ENCODE measurements at regions not wholly inside any gene's neighbourhood (a gene's known extent, or its start where the extent isn't known, plus 50 kb on each side); places are given as distances from the start of the nearest gene placed in this dataset.

DNA sequence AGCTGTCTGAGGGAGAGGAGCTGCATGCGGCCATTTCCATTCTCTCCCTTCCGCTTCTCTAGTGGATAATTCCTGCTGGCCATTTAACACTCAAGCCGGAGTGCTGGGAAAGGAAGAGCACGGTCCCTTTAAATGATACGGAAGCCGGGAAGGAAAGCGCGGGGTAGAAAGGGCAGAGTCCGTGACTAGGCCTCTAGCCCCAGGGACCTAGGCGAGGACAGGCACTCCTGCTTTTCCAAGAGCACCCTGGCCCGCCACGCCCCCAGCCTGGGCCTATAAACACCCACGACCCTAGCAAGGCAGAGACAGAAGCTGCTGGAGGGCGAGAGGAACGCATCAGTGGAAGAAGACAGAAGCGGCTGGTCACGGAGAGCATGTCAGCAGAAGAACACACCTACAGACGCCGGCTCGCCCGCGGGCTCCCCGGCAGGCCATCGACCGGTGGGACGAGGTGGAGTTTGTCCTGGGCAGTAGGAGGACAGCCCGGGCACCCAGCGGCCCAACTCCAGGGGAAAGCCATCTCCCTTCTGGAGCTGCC is 1206.6 kb upstream of the TMEM132C start:
- Histone ChIP-seq H3K36me3 (ENCODE audit: insufficient read depth, low read length) (no peaks in the 10 kb centered on the region), H2AFZ (ENCODE audit: low read length) (no peak overlapping the region), H4K20me1 (ENCODE audit: insufficient read depth, low read length) (no peaks in the 10 kb centered on the region), H3K9me2 (ENCODE audit: insufficient read depth, low read length) (no peaks in the 10 kb centered on the region), H3K4me1 (ENCODE audit: insufficient read depth, low read length, poor library complexity, severe bottlenecking) (no peaks in the 10 kb centered on the region), H3K4me2 (ENCODE audit: low read length) (no peak overlapping the region), H3K27ac (ENCODE audit: low read depth, low read length, poor library complexity, severe bottlenecking) (no peak overlapping the region), H3K4me3 (ENCODE audit: low read depth, low read length, poor library complexity, severe bottlenecking) (no peak overlapping the region), H3K79me2 (ENCODE audit: insufficient read depth, low read depth, low read length) (no peaks in the 10 kb centered on the region), H3K9me3 (ENCODE audit: low read length) (no peaks in the 10 kb centered on the region)
- CTCF ChIA-PET (ENCODE audit: unreplicated experiment): no interaction called here
- DNase-seq (ENCODE audit: low spot score): no peak
- intact Hi-C loops (cut with micrococcal nuclease; ENCODE audit: unreplicated experiment): no loop called here
- POLR2A ChIA-PET: no interaction called here
- BruUV-seq (replicated peaks): no TSS peak
- no peak for TF ChIP-seq EZH2phosphoT487 (IDR thresholded peaks at IDR 0.05; ENCODE audit: borderline replicate concordance, low read depth, low read length)
- TF ChIP-seq, protein P1, sequence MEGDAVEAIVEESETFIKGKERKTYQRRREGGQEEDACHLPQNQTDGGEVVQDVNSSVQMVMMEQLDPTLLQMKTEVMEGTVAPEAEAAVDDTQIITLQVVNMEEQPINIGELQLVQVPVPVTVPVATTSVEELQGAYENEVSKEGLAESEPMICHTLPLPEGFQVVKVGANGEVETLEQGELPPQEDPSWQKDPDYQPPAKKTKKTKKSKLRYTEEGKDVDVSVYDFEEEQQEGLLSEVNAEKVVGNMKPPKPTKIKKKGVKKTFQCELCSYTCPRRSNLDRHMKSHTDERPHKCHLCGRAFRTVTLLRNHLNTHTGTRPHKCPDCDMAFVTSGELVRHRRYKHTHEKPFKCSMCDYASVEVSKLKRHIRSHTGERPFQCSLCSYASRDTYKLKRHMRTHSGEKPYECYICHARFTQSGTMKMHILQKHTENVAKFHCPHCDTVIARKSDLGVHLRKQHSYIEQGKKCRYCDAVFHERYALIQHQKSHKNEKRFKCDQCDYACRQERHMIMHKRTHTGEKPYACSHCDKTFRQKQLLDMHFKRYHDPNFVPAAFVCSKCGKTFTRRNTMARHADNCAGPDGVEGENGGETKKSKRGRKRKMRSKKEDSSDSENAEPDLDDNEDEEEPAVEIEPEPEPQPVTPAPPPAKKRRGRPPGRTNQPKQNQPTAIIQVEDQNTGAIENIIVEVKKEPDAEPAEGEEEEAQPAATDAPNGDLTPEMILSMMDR (conservative IDR thresholded peaks at IDR 0.05; ENCODE audit: low read length): no peak

DNA sequence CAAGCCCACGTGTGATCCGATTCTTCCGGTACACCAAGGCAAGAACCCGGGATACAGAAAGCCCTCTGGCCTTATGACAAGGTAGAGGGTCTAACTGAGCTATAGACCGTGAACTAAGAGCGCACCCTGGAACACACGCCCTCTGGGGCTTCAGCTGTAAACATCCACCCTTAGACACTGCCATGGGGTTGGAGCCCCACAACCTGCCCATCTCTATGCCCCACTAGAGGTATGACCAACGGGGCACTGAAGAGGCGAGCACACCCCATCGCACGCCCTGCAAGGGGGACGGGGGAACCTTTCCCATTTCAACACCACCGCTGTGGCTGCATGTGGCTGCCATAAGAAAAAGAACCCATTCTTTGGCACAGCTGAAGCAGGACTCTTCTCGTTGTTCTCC is 1206.0 kb upstream of the TMEM132C start:
- no peaks in the 10 kb centered on the region for H3K79me2 ChIP-seq (ENCODE audit: insufficient read depth, low read depth, low read length)
- no TSS peak for BruUV-seq (replicated peaks)
- intact Hi-C loops (cut with micrococcal nuclease; ENCODE audit: unreplicated experiment): no loop called here

DNA sequence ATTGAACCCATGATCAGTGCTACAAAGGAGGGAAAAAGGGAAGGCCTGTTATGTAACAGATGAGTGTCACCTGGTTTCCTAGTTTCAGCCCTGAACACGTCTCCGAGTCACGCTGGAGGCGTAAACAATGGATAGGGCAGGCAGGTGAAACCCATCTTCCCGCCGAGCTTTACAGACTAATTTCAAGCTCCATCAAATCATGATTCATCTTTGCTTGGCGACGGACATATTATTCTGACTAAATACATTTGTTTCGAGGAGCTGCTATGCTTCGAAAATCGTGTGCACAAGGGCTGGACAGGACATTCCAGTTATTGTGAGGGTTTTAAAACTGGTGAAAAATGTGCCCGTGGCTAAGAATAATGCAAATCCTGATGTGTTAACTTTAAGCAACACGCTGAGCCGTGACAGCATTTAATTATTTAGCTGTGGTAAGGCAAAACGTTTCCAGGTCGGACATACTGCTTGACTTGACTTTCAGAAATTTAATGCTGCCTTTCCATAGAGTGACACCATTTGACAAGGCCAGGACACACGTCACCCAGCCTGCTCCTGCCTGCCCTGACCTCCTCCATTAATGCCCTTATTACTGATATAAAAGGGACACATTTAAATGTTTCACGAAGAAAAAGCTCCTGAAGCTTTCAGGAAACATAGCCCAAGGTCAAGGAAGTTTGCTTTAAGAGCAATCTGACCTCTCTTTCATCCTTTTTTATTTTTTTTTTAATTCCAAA is 1203.5 kb upstream of the TMEM132C start:
- intact Hi-C loops (cut with micrococcal nuclease; ENCODE audit: unreplicated experiment): no loop called here
- Histone ChIP-seq H4K20me1 (ENCODE audit: insufficient read depth, low read length) (no peaks in the 10 kb centered on the region), H3K4me3 (ENCODE audit: low read depth, low read length, poor library complexity, severe bottlenecking) (no peak overlapping the region), H3K4me1 (ENCODE audit: insufficient read depth, low read length, poor library complexity, severe bottlenecking) (no peaks in the 10 kb centered on the region), H3K79me2 (ENCODE audit: insufficient read depth, low read depth, low read length) (no peaks in the 10 kb centered on the region), H3K9me2 (ENCODE audit: insufficient read depth, low read length) (no peaks in the 10 kb centered on the region), H2AFZ (ENCODE audit: low read length) (no peak overlapping the region), H3K36me3 (ENCODE audit: insufficient read depth, low read length) (no peaks in the 10 kb centered on the region), H3K4me2 (ENCODE audit: low read length) (no peak overlapping the region), H3K27ac (ENCODE audit: low read depth, low read length, poor library complexity, severe bottlenecking) (no peak overlapping the region), H3K9me3 (ENCODE audit: low read length) (no peaks in the 10 kb centered on the region)
- TF ChIP-seq, protein P1 (conservative IDR thresholded peaks at IDR 0.05; ENCODE audit: low read length): no peak
- TF ChIP-seq EZH2phosphoT487 (IDR thresholded peaks at IDR 0.05; ENCODE audit: borderline replicate concordance, low read depth, low read length): no peak
- DNase-seq (ENCODE audit: low spot score): no peak
- BruUV-seq (replicated peaks): no TSS peak
- CTCF ChIA-PET (ENCODE audit: unreplicated experiment): no interaction called here
- POLR2A ChIA-PET: no interaction called here

More for the DNA sequence above, 1206.0 kb upstream of the TMEM132C start:
- no peak overlapping the region for H2AFZ ChIP-seq (ENCODE audit: low read length)
- no peak overlapping the region for H3K27ac ChIP-seq (ENCODE audit: low read depth, low read length, poor library complexity, severe bottlenecking)
- TF ChIP-seq EZH2phosphoT487 (IDR thresholded peaks at IDR 0.05; ENCODE audit: borderline replicate concordance, low read depth, low read length): no peak
- TF ChIP-seq, protein P1 (conservative IDR thresholded peaks at IDR 0.05; ENCODE audit: low read length): no peak
- CTCF ChIA-PET (ENCODE audit: unreplicated experiment): no interaction called here
- POLR2A ChIA-PET: no interaction called here
- no peaks in the 10 kb centered on the region for H3K9me3 ChIP-seq (ENCODE audit: low read length)
- H3K4me3 ChIP-seq (ENCODE audit: low read depth, low read length, poor library complexity, severe bottlenecking): no peak overlapping the region
- H3K36me3 ChIP-seq (ENCODE audit: insufficient read depth, low read length): no peaks in the 10 kb centered on the region
- no peaks in the 10 kb centered on the region for H3K4me1 ChIP-seq (ENCODE audit: insufficient read depth, low read length, poor library complexity, severe bottlenecking)
- H3K4me2 ChIP-seq (ENCODE audit: low read length): no peak overlapping the region
- H4K20me1 ChIP-seq (ENCODE audit: insufficient read depth, low read length): no peaks in the 10 kb centered on the region
- no peaks in the 10 kb centered on the region for H3K9me2 ChIP-seq (ENCODE audit: insufficient read depth, low read length)
- no peak for DNase-seq (ENCODE audit: low spot score)
